HG03558 (cell line): ENCODE measurements at regions not wholly inside any gene's neighbourhood (a gene's known extent, or its start where the extent isn't known, plus 50 kb on each side); places are given as distances from the start of the nearest gene placed in this dataset.

Experiments used
- ATAC-seq: cut with Tn5 transposase; IDR thresholded peaks from one replicate; pipeline ENCODE4 v1.9.1; 2021; ENCODE audit warnings: moderate number of reproducible peaks; ENCODE audit not compliant: unreplicated experiment; ENCODE audit errors: extremely low read depth

- ATAC-seq = no peak
Observed at GRCh38 chr18:37630334-37630733, 64.7 kb upstream of the CELF4 start.

GRCh38 chr18:37628470-37629220 is 63.0 kb upstream of the CELF4 start:
- ATAC-seq = no peak

- ATAC-seq = no peak
Observed at GRCh38 chr18:37624318-37624717, 58.7 kb upstream of the CELF4 start.

GRCh38 chr18:37619964-37620363 is 54.4 kb upstream of the CELF4 start:
- no peak for ATAC-seq

GRCh38 chr18:37617623-37618022 is 52.0 kb upstream of the CELF4 start:
- ATAC-seq = no peak
